ENCODE measurements at regions not wholly inside any gene's neighbourhood (a gene's known extent, or its start where the extent isn't known, plus 50 kb on each side); places are given as distances from the start of the nearest gene placed in this dataset.

- BruUV-seq (replicated peaks) = no TSS peak
- no peak for TF ChIP-seq POLR2A (IDR thresholded peaks at IDR 0.05; ENCODE audit: low read depth, low read length)
- TF ChIP-seq HDGF (IDR thresholded peaks at IDR 0.05) = no peak
- no peak for TF ChIP-seq TARDBP (IDR thresholded peaks at IDR 0.05; ENCODE audit: borderline replicate concordance)
- no peak for TF ChIP-seq CHD2 (IDR thresholded peaks at IDR 0.05; ENCODE audit: borderline replicate concordance, low read depth, low read length)
- TF ChIP-seq CBFB (IDR thresholded peaks at IDR 0.05; ENCODE audit: low read depth) = no peak
- TF ChIP-seq BHLHE40 (IDR thresholded peaks at IDR 0.05; ENCODE audit: borderline replicate concordance in 1 of 2, low read depth in 2 of 2, low read length in 1 of 2) = no peak
- TF ChIP-seq ZBTB33 (IDR thresholded peaks at IDR 0.05) = no peak
- no peak for TF ChIP-seq TCF7 (IDR thresholded peaks at IDR 0.05; ENCODE audit: borderline replicate concordance)
- no peak for TF ChIP-seq IKZF2 (IDR thresholded peaks at IDR 0.05)
- no peak overlapping the region for H3K27ac ChIP-seq (ENCODE audit: control insufficient read depth, insufficient read depth)
- FAIRE-seq = no peak
- no peaks in the 10 kb centered on the region for H3K4me1 ChIP-seq (ENCODE audit: control insufficient read depth, insufficient read depth, low read length)
- DNase-seq (ENCODE audit: low read depth, low spot score) = no peak
- H2AFZ ChIP-seq (ENCODE audit: control insufficient read depth, low read depth, low read length) = no peak overlapping the region
- SMC1A ChIA-PET (ENCODE audit: uncharacterized antibody, unreplicated experiment) = no interaction called here
- no peak overlapping the region for H3K4me3 ChIP-seq
- POLR2A ChIA-PET = no interaction called here
- no peaks in the 10 kb centered on the region for H3K27me3 ChIP-seq (replicated peaks in 1 of 2; ENCODE audit: control insufficient read depth in 2 of 2, insufficient read depth in 2 of 2, low read length in 1 of 2)
- no peaks in the 10 kb centered on the region for H3K36me3 ChIP-seq (ENCODE audit: control insufficient read depth in 2 of 2, insufficient read depth in 2 of 2, low read length in 1 of 2)
- H4K20me1 ChIP-seq (ENCODE audit: control insufficient read depth, insufficient read depth) = no peaks in the 10 kb centered on the region
- no peaks in the 10 kb centered on the region for H3K79me2 ChIP-seq (ENCODE audit: control insufficient read depth, insufficient read depth, low read length)
- 56% methylated on average over 2 of the region's 2 CpGs for WGBS (ENCODE audit: insufficient coverage, insufficient replicate concordance, low lambda C conversion rate, missing lambda C conversion rate)
- ATAC-seq = no peak
- no peak overlapping the region for H3K9ac ChIP-seq (ENCODE audit: control insufficient read depth, insufficient read depth, low read length)
- CTCF ChIA-PET = no interaction called here
- H3K9me3 ChIP-seq (replicated peaks; ENCODE audit: control insufficient read depth, insufficient read depth, low read length) = no peaks in the 10 kb centered on the region
- no peak overlapping the region for H3K4me2 ChIP-seq (ENCODE audit: control insufficient read depth, insufficient read depth)
- RAD21 ChIA-PET (ENCODE audit: unreplicated experiment) = no interaction called here
- intact Hi-C loops (cut with micrococcal nuclease; ENCODE audit: unreplicated experiment) = no loop called here
- in situ Hi-C loops (cut with MboI) = no loop called here
These were observed 573.1 kb downstream of the GALC start for GRCh38 chr14:87419925-87420324.
